ACHN (cell line): ENCODE measurements at regions not wholly inside any gene's neighbourhood (a gene's known extent, or its start where the extent isn't known, plus 50 kb on each side); places are given as distances from the start of the nearest gene placed in this dataset.

ENCODE experiments used
- DNase-seq: peaks from one replicate; pipeline ENCODE4 v3.0.0-alpha.2; 2015
- in situ Hi-C: cut with HindIII; loops from 2 replicates; pipeline ENCODE4 v1.10.0; 2017; ENCODE audit warnings: low sequenced_read_pairs, low pct_ligation_motif_present, low pct_unique_long_range_greater_than_20kb

- no peak for DNase-seq
- in situ Hi-C loops: no loop called here
These were observed 158.3 kb upstream of the HDAC9 start for GRCh38 chr7:18337048-18337809.

- in situ Hi-C loops: no loop called here
- DNase-seq: no peak
These were observed 156.5 kb upstream of the HDAC9 start for GRCh38 chr7:18338910-18339523.

- no peak for DNase-seq
- in situ Hi-C loops: no loop called here
These were observed 153.8 kb upstream of the HDAC9 start for GRCh38 chr7:18341756-18342155.

GRCh38 chr7:18343047-18343446, 152.5 kb upstream of the HDAC9 start:
- no peak for DNase-seq
- in situ Hi-C loops: no loop called here

- no peak for DNase-seq
- in situ Hi-C loops: no loop called here
These were observed 151.0 kb upstream of the HDAC9 start for GRCh38 chr7:18344536-18344935.

- DNase-seq: peak; percentile 68
- in situ Hi-C loops: no loop called here
These were observed 149.8 kb upstream of the HDAC9 start for GRCh38 chr7:18345641-18346234.

GRCh38 chr7:18347170-18347569, 148.4 kb upstream of the HDAC9 start:
- in situ Hi-C loops: no loop called here

GRCh38 chr7:18350678-18351077, 144.9 kb upstream of the HDAC9 start:
- DNase-seq: no peak
- in situ Hi-C loops: loop anchor here (25.0 kb wide), 1 partner anchor 212 kb away; no protein-coding TSS in a partner anchor

More at GRCh38 chr7:18347170-18347569, 148.4 kb upstream of the HDAC9 start:
- no peak for DNase-seq

- in situ Hi-C loops: loop anchor here (25.0 kb wide), 1 partner anchor 210 kb away; no protein-coding TSS in a partner anchor
- peak; percentile 80 for DNase-seq
These were observed 143.0 kb upstream of the HDAC9 start for GRCh38 chr7:18352339-18353255.

GRCh38 chr7:18353339-18353738, 142.2 kb upstream of the HDAC9 start:
- no peak for DNase-seq
- in situ Hi-C loops: loop anchor here (25.0 kb wide), 1 partner anchor 209 kb away; no protein-coding TSS in a partner anchor

GRCh38 chr7:18354108-18355085, 141.2 kb upstream of the HDAC9 start:
- in situ Hi-C loops: loop anchor here (25.0 kb wide), 1 partner anchor 208 kb away; no protein-coding TSS in a partner anchor
- DNase-seq: no peak

GRCh38 chr7:18356191-18356645, 139.3 kb upstream of the HDAC9 start:
- in situ Hi-C loops: loop anchor here (25.0 kb wide), 1 partner anchor 206 kb away; no protein-coding TSS in a partner anchor

GRCh38 chr7:18357691-18358090, 137.9 kb upstream of the HDAC9 start:
- in situ Hi-C loops: loop anchor here (25.0 kb wide), 1 partner anchor 205 kb away; no protein-coding TSS in a partner anchor
- DNase-seq: peak; percentile 52

More at GRCh38 chr7:18356191-18356645, 139.3 kb upstream of the HDAC9 start:
- DNase-seq: peak; percentile 64

- DNase-seq: peak; percentile 56
- in situ Hi-C loops: loop anchor here (25.0 kb wide), 1 partner anchor 201 kb away; no protein-coding TSS in a partner anchor
These were observed 133.8 kb upstream of the HDAC9 start for GRCh38 chr7:18361756-18362155.

GRCh38 chr7:18363751-18364380, 131.7 kb upstream of the HDAC9 start:
- no peak for DNase-seq
- in situ Hi-C loops: loop anchor here (25.0 kb wide), 1 partner anchor 198 kb away; no protein-coding TSS in a partner anchor

- no peak for DNase-seq
- in situ Hi-C loops: loop anchor here (25.0 kb wide), 1 partner anchor 198 kb away; no protein-coding TSS in a partner anchor
These were observed 131.2 kb upstream of the HDAC9 start for GRCh38 chr7:18364396-18364795.
